Common myeloid progenitor, CD34-positive (primary cell): ENCODE measurements at regions not wholly inside any gene's neighbourhood (a gene's known extent, or its start where the extent isn't known, plus 50 kb on each side); places are given as distances from the start of the nearest gene placed in this dataset.
"Not testable (repeated sequence)": the region's sequence is repeated elsewhere in the genome, so short reads cannot be mapped to it uniquely, and the experiment has no call there.

Experiments used
- CTCF ChIA-PET: fragments of 350-600 bp; sonication (Branson Sonifier 250); formaldehyde crosslinking; loops from one replicate; lab custom pipeline; 2021; ENCODE audit warnings: antibody characterized with exemption; lab: Charles Lee
- POLR2A ChIA-PET: fragments of 350-600 bp; sonication (Branson Sonifier 250); formaldehyde crosslinking; loops from one replicate; lab custom pipeline; 2021; ENCODE audit warnings: antibody characterized with exemption; lab: Charles Lee
- DNase-seq, 3 donors: peaks; one replicate each; pipeline versions ENCODE4 v3.0.0 to v3.0.0-alpha.2; 2013
- H3K27ac ChIP-seq, 2 experiments: 1 replicate in 1 of 2; 2 replicates in 1 of 2; pipeline ENCODE4 v1.7.0; 2013; ENCODE audit warnings: inconsistent platforms in 2 of 2, low read length in 2 of 2, mild to moderate bottlenecking in 2 of 2, low read depth in 1 of 2, moderate library complexity in 1 of 2; ENCODE audit not compliant: severe bottlenecking in 2 of 2, insufficient read depth in 1 of 2, poor library complexity in 1 of 2
- H3K27me3 ChIP-seq, 5 experiments: replicated peaks in 2 of 5; 1 replicate in 3 of 5; 2 replicates in 2 of 5; pipeline versions ENCODE4 v1.6.1 to v1.7.0; 2013; ENCODE audit warnings: low read length in 4 of 5, mild to moderate bottlenecking in 2 of 5, moderate library complexity in 2 of 5, inconsistent platforms in 1 of 5; ENCODE audit not compliant: insufficient read depth in 5 of 5, control insufficient read depth in 4 of 5
- H3K36me3 ChIP-seq, 4 experiments: 1 replicate in 2 of 4; 2 replicates in 2 of 4; pipeline versions ENCODE4 v1.6.1 to v1.7.0; 2013; ENCODE audit warnings: low read length in 3 of 4, control low read depth in 1 of 4, mild to moderate bottlenecking in 1 of 4; ENCODE audit not compliant: control insufficient read depth in 4 of 4, insufficient read depth in 4 of 4
- H3K4me1 ChIP-seq, 4 experiments: 1 replicate in 3 of 4; 2 replicates in 1 of 4; pipeline versions ENCODE4 v1.6.1 to v1.7.1; 2013; ENCODE audit warnings: low read length in 3 of 4, mild to moderate bottlenecking in 3 of 4, control low read depth in 1 of 4, inconsistent platforms in 1 of 4, moderate library complexity in 1 of 4; ENCODE audit not compliant: control insufficient read depth in 4 of 4, insufficient read depth in 4 of 4; ENCODE audit errors: control extremely low read depth in 1 of 4
- H3K4me3 ChIP-seq, 7 experiments: 1 replicate in 4 of 7; 2 replicates in 3 of 7; pipeline versions ENCODE4 v1.5.1 to v1.7.0; 2013; ENCODE audit warnings: mild to moderate bottlenecking in 7 of 7, low read length in 6 of 7, moderate library complexity in 6 of 7, inconsistent platforms in 2 of 7, low read depth in 2 of 7, control low read depth in 1 of 7; ENCODE audit not compliant: insufficient read depth in 4 of 7, control insufficient read depth in 1 of 7; ENCODE audit errors: extremely low read depth in 1 of 7
- H3K9me3 ChIP-seq, 5 experiments: 1 replicate in 4 of 5; 2 replicates in 1 of 5; pipeline versions ENCODE4 v1.6.1 to v1.7.1; 2013; ENCODE audit warnings: low read length in 4 of 5, mild to moderate bottlenecking in 2 of 5, inconsistent platforms in 1 of 5, low read depth in 1 of 5, moderate library complexity in 1 of 5; ENCODE audit not compliant: control insufficient read depth in 4 of 5, insufficient read depth in 2 of 5; ENCODE audit errors: control extremely low read depth in 1 of 5
- WGBS: methylation state at CpG from one replicate; pipeline ENCODE4 v1.1.5; 2013; ENCODE audit not compliant: insufficient coverage; 5-methylcytosine and 5-hydroxymethylcytosine counted together

DNA sequence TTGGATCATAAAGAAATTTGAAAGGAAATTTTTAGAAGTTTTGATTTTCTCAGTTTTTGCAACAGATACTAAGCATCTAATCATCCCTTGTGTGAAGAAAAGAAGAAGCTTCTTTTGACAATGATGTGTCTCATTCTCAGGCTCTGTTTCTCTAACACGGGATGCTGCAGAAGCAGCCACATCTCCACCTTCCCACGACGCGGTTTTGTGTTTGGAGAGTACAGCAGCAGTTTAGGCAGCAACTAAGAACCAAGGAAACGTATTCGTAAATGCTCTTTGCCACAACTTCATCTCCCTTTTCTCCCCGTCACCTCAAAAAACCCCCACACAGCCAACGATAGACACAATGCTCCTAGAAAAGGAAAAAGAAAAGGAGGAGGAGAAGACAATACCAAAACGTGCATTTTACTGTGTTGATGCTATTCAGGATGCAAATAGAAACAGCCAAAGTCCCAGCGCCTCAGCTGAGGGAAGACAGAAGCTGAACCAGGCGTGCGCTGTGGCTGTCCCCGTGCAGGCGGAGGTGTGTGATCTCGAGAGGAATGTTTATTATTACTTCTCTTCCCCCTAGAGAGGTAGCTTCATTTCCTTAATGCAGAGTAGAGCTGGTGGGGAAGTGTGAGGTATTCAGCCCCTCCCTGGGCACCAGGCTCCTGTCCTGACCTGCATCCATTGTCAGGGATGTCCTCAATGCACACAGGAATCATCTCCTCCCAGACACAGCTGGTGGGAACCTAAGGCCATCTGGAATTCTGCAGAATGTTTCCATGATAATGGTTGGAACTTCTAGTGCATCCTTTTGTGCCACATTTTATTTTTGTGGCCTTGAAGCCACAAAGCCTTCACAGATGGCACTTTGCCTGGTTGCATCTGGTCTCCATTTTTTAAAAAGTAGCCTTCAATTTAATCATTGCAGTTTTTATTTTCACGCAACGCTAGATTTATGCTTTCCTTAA lies 174.6 kb upstream of the KLF6 start:
- H3K4me3 ChIP-seq = no peak overlapping the region
- DNase-seq = no peak
- POLR2A ChIA-PET = no interaction called here
- CTCF ChIA-PET = no interaction called here
- peaks cover 0 to 5% (median 3%) of the 10 kb centered on the region in 4 experiments for H3K4me1 ChIP-seq
- no peaks in the 10 kb centered on the region for H3K36me3 ChIP-seq
- H3K9me3 ChIP-seq = no peaks in the 10 kb centered on the region
- H3K27me3 ChIP-seq = no peaks in the 10 kb centered on the region
- no peak overlapping the region for H3K27ac ChIP-seq
- WGBS = 94% methylated on average over 10 of the region's 17 CpGs

DNA sequence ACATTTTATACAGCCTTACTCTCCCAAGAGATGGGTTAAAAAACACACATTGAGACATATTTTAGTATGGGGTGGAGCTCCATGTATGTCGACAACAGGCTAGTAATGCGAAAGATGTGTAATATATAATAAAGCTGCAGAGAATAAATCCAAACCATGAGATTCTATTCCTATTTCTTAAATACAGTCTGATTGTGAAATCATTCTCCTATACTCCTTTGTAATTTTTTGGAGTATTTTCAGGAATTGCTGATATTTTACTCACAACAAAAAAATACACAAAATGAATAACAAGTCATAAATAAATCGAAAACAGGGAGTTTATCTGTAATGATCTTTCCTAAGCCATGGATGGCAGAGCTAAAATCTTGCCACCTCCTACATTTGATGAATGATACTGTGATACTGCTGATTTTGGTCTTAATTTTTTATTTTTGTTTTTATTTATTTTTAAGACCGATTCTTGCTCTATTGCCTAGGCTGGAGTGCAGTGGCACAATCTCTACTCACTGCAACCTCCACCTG lies 173.5 kb upstream of the KLF6 start:
- CTCF ChIA-PET = no interaction called here
- POLR2A ChIA-PET = no interaction called here
- DNase-seq = no peak

GRCh38 chr10:3955955-3956617 lies 171.1 kb upstream of the KLF6 start:
- Histone ChIP-seq H3K4me1 (peaks cover 0 to 5% (median under 1%) of the 10 kb centered on the region in 4 experiments), H3K9me3 (no peaks in the 10 kb centered on the region), H3K27me3 (no peaks in the 10 kb centered on the region), H3K4me3 (no peak overlapping the region), H3K36me3 (no peaks in the 10 kb centered on the region), H3K27ac (no peak overlapping the region)
- ChIA-PET POLR2A (no interaction called here), CTCF (interaction anchor here (0.9 kb wide), 1 partner anchor 181 kb away, joined by 3 read pairs; no protein-coding TSS in a partner anchor)
- DNase-seq = no peak
- 95% methylated on average over 11 of the region's 13 CpGs for WGBS

More for the DNA sequence above, 173.5 kb upstream of the KLF6 start:
- no peak overlapping the region for H3K27ac ChIP-seq
- WGBS = no CpG with 5 or more reads among the region's 4 CpGs
- H3K9me3 ChIP-seq = no peaks in the 10 kb centered on the region
- H3K4me1 ChIP-seq = peaks cover 0 to 5% (median 3%) of the 10 kb centered on the region in 4 experiments
- H3K36me3 ChIP-seq = no peaks in the 10 kb centered on the region
- H3K4me3 ChIP-seq = no peak overlapping the region
- no peaks in the 10 kb centered on the region for H3K27me3 ChIP-seq

- Histone ChIP-seq H3K4me1 (peaks cover 0 to 7% (median 4%) of the 10 kb centered on the region in 4 experiments), H3K9me3 (no peaks in the 10 kb centered on the region), H3K36me3 (no peaks in the 10 kb centered on the region), H3K27ac (no peak overlapping the region), H3K4me3 (no peak overlapping the region), H3K27me3 (no peaks in the 10 kb centered on the region)
- POLR2A ChIA-PET = no interaction called here
- 99% methylated on average over 10 of the region's 13 CpGs for WGBS
- CTCF ChIA-PET = no interaction called here
- no peak for DNase-seq
These were observed 170.5 kb upstream of the KLF6 start for GRCh38 chr10:3955493-3955892.

- POLR2A ChIA-PET = no interaction called here
- Histone ChIP-seq H3K27ac (no peak overlapping the region), H3K4me1 (peaks cover 0 to 10% (median 7%) of the 10 kb centered on the region in 4 experiments)
These were observed 169.6 kb upstream of the KLF6 start for GRCh38 chr10:3954615-3955014.

DNA sequence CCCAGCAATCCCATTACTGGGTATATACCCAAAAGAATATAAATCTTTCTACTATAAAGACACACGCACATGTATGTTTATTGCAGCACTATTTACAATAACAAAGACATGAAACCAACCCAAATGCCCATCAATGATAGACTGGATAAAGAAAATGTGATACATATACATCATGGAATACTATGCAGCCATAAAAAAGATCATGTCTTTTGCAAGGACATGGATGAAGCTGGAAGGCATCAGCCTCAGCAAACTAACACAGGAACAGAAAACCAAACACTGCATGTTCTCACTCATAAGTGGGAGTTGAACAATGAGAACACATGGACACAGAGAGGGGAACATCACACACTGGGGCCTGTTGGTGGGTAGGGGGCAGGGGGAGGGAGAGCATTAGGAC lies 169.0 kb upstream of the KLF6 start:
- CTCF ChIA-PET, POLR2A ChIA-PET: not testable (repeated sequence)
- WGBS = no CpG with 5 or more reads among the region's 1 CpG

More at GRCh38 chr10:3954615-3955014, 169.6 kb upstream of the KLF6 start:
- H3K4me3 ChIP-seq = no peak overlapping the region
- 93% methylated on average over 3 of the region's 4 CpGs for WGBS
- no peaks in the 10 kb centered on the region for H3K27me3 ChIP-seq
- no peaks in the 10 kb centered on the region for H3K36me3 ChIP-seq
- no peak for DNase-seq
- CTCF ChIA-PET = no interaction called here
- no peaks in the 10 kb centered on the region for H3K9me3 ChIP-seq

More for the DNA sequence above, 169.0 kb upstream of the KLF6 start:
- not testable (repeated sequence) for H3K4me3 ChIP-seq, H3K27ac ChIP-seq, H3K27me3 ChIP-seq, DNase-seq, H3K36me3 ChIP-seq, H3K9me3 ChIP-seq
- peaks cover 0 to 13% (median 9%) of the 10 kb centered on the region in 4 experiments for H3K4me1 ChIP-seq
